WTC11 (cell line): ENCODE measurements at regions not wholly inside any gene's neighbourhood (a gene's known extent, or its start where the extent isn't known, plus 50 kb on each side); places are given as distances from the start of the nearest gene placed in this dataset.

Source experiments
- ATAC-seq: fragments of 200-7000 bp; cut with Tn5 transposase; 2 replicates; pipeline ENCODE4 v1.10.0; 2021; ENCODE audit warnings: mild to moderate bottlenecking, moderate library complexity
- CTCF ChIA-PET: fragments of 300-600 bp; sonication (Branson Sonifier 250); formaldehyde crosslinking; loops from one replicate; lab custom pipeline; 2021; ENCODE audit warnings: antibody characterized with exemption; lab: Charles Lee
- POLR2A ChIA-PET: fragments of 350-600 bp; sonication (Branson Sonifier 250); formaldehyde crosslinking; loops from one replicate; lab custom pipeline; 2021; ENCODE audit warnings: antibody characterized with exemption; lab: Charles Lee
- DNase-seq: peaks from one replicate; pipeline ENCODE4 v3.0.0; 2021; ENCODE audit warnings: low spot score
- H3K27ac Mint-ChIP-seq: 2 replicates; pipeline ENCODE4 v1.8.0; 2021; ENCODE audit warnings: mixed read lengths
- H3K27me3 Mint-ChIP-seq: 2 replicates; pipeline ENCODE4 v1.8.0; 2021; ENCODE audit warnings: low read depth, mild to moderate bottlenecking, moderate library complexity, mixed read lengths
- H3K36me3 Mint-ChIP-seq: 2 replicates; pipeline ENCODE4 v1.8.0; 2021; ENCODE audit warnings: mixed read lengths
- H3K4me1 Mint-ChIP-seq: 2 replicates; pipeline ENCODE4 v1.8.0; 2022; ENCODE audit warnings: mixed read lengths
- H3K4me3 Mint-ChIP-seq: 2 replicates; pipeline ENCODE4 v1.8.0; 2021; ENCODE audit warnings: mild to moderate bottlenecking, moderate library complexity, mixed read lengths
- H3K9me3 Mint-ChIP-seq: 2 replicates; pipeline ENCODE4 v1.8.0; 2021; ENCODE audit warnings: mixed read lengths
- CBFB ChIP-seq: sonication (generic); formaldehyde crosslinking; IDR thresholded peaks from 2 replicates; pipeline ENCODE4 v1.8.1; 2022; ENCODE audit warnings: mild to moderate bottlenecking, low read depth, missing genetic modification reagents
- CREB1 ChIP-seq: sonication (generic); formaldehyde crosslinking; IDR thresholded peaks from 2 replicates; pipeline ENCODE4 v1.8.0; 2023; ENCODE audit warnings: mild to moderate bottlenecking, missing genetic modification reagents
- CREM ChIP-seq: sonication (generic); formaldehyde crosslinking; IDR thresholded peaks from 2 replicates; pipeline ENCODE4 v1.8.1; 2022; ENCODE audit warnings: mild to moderate bottlenecking, missing genetic modification reagents, moderate library complexity
- EMX1 ChIP-seq: fragments of 250-450 bp; sonication (Bioruptor Pico); IDR thresholded peaks from 2 replicates; pipeline ENCODE4 v1.8.0; 2021; ENCODE audit warnings: mild to moderate bottlenecking
- ETV6 ChIP-seq: sonication (generic); formaldehyde crosslinking; IDR thresholded peaks from 2 replicates; pipeline ENCODE4 v1.8.1; 2022; ENCODE audit warnings: mild to moderate bottlenecking, missing genetic modification reagents
- GRHL2 ChIP-seq: fragments of 250-450 bp; sonication (Bioruptor Pico); IDR thresholded peaks from 2 replicates; pipeline ENCODE4 v1.8.0; 2022; ENCODE audit warnings: mild to moderate bottlenecking, moderate library complexity; ENCODE audit not compliant: insufficient replicate concordance, severe bottlenecking
- JAZF1 ChIP-seq: fragments of 250-450 bp; sonication (Bioruptor Pico); IDR thresholded peaks from 2 replicates; pipeline ENCODE4 v1.9.0; 2021; ENCODE audit warnings: moderate library complexity, mild to moderate bottlenecking, inconsistent platforms
- JUN ChIP-seq: sonication (generic); formaldehyde crosslinking; IDR thresholded peaks from 2 replicates; pipeline ENCODE4 v1.8.0; 2023; ENCODE audit warnings: mild to moderate bottlenecking, missing genetic modification reagents
- NR3C1 ChIP-seq: sonication (generic); formaldehyde crosslinking; conservative IDR thresholded peaks from 2 replicates; pipeline ENCODE4 v1.8.1; 2023; ENCODE audit warnings: low read depth, mild to moderate bottlenecking, missing genetic modification reagents
- RORB ChIP-seq: fragments of 250-450 bp; sonication (Bioruptor Pico); IDR thresholded peaks from 2 replicates; pipeline ENCODE4 v1.9.0; 2021; ENCODE audit warnings: mild to moderate bottlenecking
- SMAD4 ChIP-seq: sonication (generic); formaldehyde crosslinking; IDR thresholded peaks from 2 replicates; pipeline ENCODE4 v1.8.0; 2022; ENCODE audit warnings: mild to moderate bottlenecking, missing genetic modification reagents
- SOX15 ChIP-seq: fragments of 250-450 bp; sonication (Bioruptor Pico); IDR thresholded peaks from 2 replicates; pipeline ENCODE4 v1.9.0; 2021; ENCODE audit warnings: mild to moderate bottlenecking
- TCF7 ChIP-seq: sonication (generic); formaldehyde crosslinking; IDR thresholded peaks from 2 replicates; pipeline ENCODE4 v1.8.0; 2022; ENCODE audit warnings: mild to moderate bottlenecking, low read depth, missing genetic modification reagents, moderate library complexity
- ZNF219 ChIP-seq: sonication (generic); formaldehyde crosslinking; IDR thresholded peaks from 2 replicates; pipeline ENCODE4 v1.8.0; 2023; ENCODE audit warnings: missing genetic modification reagents, mild to moderate bottlenecking, borderline replicate concordance
- ZNF263 ChIP-seq: sonication (generic); formaldehyde crosslinking; IDR thresholded peaks from 2 replicates; pipeline ENCODE4 v1.8.1; 2022; ENCODE audit warnings: low read depth, mild to moderate bottlenecking, moderate library complexity, missing genetic modification reagents
- ZNF416 ChIP-seq: fragments of 250-450 bp; sonication (Bioruptor Pico); IDR thresholded peaks from 2 replicates; pipeline ENCODE4 v1.9.0; 2021; ENCODE audit warnings: mild to moderate bottlenecking, inconsistent platforms
- TF ChIP-seq, protein P1 (sequence below): fragments of 250-450 bp; sonication (Bioruptor Pico); IDR thresholded peaks from 2 replicates; pipeline ENCODE4 v1.9.0; 2021; ENCODE audit warnings: mild to moderate bottlenecking
- TF ChIP-seq, protein P2 (sequence below): sonication (generic); formaldehyde crosslinking; IDR thresholded peaks from 2 replicates; pipeline ENCODE4 v1.8.1; 2022; ENCODE audit warnings: low read depth, missing genetic modification reagents, borderline replicate concordance
- TF ChIP-seq, protein P3 (sequence below): sonication (generic); formaldehyde crosslinking; IDR thresholded peaks from 2 replicates; pipeline ENCODE4 v1.8.0; 2023; ENCODE audit warnings: mild to moderate bottlenecking, missing genetic modification reagents
- TF ChIP-seq, protein P4 (sequence below): sonication (generic); formaldehyde crosslinking; IDR thresholded peaks from 2 replicates; pipeline ENCODE4 v1.8.0; 2023; ENCODE audit warnings: missing genetic modification reagents, mild to moderate bottlenecking, borderline replicate concordance
- TF ChIP-seq, protein P5 (sequence below): fragments of 250-450 bp; sonication (Bioruptor Pico); conservative IDR thresholded peaks from 2 replicates; pipeline ENCODE4 v1.9.0; 2021; ENCODE audit warnings: mild to moderate bottlenecking

DNA sequence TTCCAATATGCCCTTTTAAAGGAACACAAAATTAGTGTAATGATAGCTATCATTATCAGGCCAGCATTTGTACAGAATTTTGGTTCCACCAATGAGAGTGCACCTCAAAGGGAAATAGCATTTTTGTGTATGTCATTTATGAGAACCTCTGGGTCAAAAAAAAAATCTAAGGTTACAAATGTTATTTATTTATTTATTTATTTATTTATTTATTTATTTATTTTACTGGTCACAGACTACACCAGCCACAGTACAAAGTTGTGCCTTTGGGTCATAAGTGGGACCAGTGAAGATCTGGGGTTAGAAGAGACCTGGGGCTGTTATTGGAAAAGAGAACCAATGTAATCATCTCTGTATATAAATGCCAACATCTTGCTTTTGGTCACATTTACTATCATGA, 523.9 kb downstream of the CETN3 start:
- Mint-ChIP-seq H3K4me3 (no peak overlapping the region), H3K9me3 (no peaks in the 10 kb centered on the region), H3K4me1 (no peaks in the 10 kb centered on the region), H3K27ac (no peak overlapping the region), H3K27me3 (no peaks in the 10 kb centered on the region), H3K36me3 (no peaks in the 10 kb centered on the region)
- POLR2A ChIA-PET = no interaction called here
- DNase-seq (no peak), ATAC-seq (no peak)
- TF ChIP-seq JAZF1 = no peak
- TF ChIP-seq, protein P1, sequence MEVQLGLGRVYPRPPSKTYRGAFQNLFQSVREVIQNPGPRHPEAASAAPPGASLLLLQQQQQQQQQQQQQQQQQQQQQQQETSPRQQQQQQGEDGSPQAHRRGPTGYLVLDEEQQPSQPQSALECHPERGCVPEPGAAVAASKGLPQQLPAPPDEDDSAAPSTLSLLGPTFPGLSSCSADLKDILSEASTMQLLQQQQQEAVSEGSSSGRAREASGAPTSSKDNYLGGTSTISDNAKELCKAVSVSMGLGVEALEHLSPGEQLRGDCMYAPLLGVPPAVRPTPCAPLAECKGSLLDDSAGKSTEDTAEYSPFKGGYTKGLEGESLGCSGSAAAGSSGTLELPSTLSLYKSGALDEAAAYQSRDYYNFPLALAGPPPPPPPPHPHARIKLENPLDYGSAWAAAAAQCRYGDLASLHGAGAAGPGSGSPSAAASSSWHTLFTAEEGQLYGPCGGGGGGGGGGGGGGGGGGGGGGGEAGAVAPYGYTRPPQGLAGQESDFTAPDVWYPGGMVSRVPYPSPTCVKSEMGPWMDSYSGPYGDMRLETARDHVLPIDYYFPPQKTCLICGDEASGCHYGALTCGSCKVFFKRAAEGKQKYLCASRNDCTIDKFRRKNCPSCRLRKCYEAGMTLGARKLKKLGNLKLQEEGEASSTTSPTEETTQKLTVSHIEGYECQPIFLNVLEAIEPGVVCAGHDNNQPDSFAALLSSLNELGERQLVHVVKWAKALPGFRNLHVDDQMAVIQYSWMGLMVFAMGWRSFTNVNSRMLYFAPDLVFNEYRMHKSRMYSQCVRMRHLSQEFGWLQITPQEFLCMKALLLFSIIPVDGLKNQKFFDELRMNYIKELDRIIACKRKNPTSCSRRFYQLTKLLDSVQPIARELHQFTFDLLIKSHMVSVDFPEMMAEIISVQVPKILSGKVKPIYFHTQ (CRISPR knock-in tag) = no peak
- TF ChIP-seq ZNF416 (CRISPR knock-in tag) = no peak
- CTCF ChIA-PET = no interaction called here

DNA sequence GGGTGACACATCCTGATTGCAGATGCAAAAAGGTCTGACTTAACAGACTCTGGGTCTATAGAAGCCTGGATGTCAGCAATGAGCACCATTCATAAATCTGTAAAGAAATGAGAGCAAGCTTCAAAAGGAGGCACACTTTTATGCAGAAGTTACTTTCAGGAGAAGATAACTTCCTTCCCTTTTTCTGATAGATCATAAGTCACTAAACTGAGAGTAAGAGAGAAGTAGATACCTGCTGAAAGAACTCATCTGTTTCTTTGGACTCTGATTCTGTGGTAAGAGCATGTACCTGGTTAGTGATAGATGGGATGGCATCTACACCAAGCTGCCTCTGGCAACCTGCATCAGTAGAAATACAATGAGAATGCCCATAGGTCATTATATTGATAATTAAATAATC, 525.6 kb downstream of the CETN3 start:
- H3K36me3 Mint-ChIP-seq = no peaks in the 10 kb centered on the region
- H3K27me3 Mint-ChIP-seq = no peaks in the 10 kb centered on the region
- no peak overlapping the region for H3K4me3 Mint-ChIP-seq
- no peaks in the 10 kb centered on the region for H3K9me3 Mint-ChIP-seq
- no peak for DNase-seq
- POLR2A ChIA-PET = no interaction called here
- TF ChIP-seq, protein P2, sequence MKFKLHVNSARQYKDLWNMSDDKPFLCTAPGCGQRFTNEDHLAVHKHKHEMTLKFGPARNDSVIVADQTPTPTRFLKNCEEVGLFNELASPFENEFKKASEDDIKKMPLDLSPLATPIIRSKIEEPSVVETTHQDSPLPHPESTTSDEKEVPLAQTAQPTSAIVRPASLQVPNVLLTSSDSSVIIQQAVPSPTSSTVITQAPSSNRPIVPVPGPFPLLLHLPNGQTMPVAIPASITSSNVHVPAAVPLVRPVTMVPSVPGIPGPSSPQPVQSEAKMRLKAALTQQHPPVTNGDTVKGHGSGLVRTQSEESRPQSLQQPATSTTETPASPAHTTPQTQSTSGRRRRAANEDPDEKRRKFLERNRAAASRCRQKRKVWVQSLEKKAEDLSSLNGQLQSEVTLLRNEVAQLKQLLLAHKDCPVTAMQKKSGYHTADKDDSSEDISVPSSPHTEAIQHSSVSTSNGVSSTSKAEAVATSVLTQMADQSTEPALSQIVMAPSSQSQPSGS (CRISPR knock-in tag) = no peak
- TF ChIP-seq RORB (CRISPR knock-in tag) (no peak), ZNF219 (CRISPR knock-in tag) (no peak), SOX15 (no peak), TCF7 (CRISPR knock-in tag) (no peak), CREB1 (no peak), EMX1 (no peak), ZNF263 (no peak), SMAD4 (CRISPR knock-in tag) (no peak), GRHL2 (no peak), NR3C1 (CRISPR knock-in tag) (no peak), JAZF1 (no peak), CBFB (CRISPR knock-in tag) (no peak), JUN (CRISPR knock-in tag) (no peak), CREM (CRISPR knock-in tag) (no peak), ETV6 (CRISPR knock-in tag) (no peak)
- TF ChIP-seq, protein P3, sequence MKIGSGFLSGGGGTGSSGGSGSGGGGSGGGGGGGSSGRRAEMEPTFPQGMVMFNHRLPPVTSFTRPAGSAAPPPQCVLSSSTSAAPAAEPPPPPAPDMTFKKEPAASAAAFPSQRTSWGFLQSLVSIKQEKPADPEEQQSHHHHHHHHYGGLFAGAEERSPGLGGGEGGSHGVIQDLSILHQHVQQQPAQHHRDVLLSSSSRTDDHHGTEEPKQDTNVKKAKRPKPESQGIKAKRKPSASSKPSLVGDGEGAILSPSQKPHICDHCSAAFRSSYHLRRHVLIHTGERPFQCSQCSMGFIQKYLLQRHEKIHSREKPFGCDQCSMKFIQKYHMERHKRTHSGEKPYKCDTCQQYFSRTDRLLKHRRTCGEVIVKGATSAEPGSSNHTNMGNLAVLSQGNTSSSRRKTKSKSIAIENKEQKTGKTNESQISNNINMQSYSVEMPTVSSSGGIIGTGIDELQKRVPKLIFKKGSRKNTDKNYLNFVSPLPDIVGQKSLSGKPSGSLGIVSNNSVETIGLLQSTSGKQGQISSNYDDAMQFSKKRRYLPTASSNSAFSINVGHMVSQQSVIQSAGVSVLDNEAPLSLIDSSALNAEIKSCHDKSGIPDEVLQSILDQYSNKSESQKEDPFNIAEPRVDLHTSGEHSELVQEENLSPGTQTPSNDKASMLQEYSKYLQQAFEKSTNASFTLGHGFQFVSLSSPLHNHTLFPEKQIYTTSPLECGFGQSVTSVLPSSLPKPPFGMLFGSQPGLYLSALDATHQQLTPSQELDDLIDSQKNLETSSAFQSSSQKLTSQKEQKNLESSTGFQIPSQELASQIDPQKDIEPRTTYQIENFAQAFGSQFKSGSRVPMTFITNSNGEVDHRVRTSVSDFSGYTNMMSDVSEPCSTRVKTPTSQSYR (CRISPR knock-in tag) = no peak
- TF ChIP-seq, protein P4, sequence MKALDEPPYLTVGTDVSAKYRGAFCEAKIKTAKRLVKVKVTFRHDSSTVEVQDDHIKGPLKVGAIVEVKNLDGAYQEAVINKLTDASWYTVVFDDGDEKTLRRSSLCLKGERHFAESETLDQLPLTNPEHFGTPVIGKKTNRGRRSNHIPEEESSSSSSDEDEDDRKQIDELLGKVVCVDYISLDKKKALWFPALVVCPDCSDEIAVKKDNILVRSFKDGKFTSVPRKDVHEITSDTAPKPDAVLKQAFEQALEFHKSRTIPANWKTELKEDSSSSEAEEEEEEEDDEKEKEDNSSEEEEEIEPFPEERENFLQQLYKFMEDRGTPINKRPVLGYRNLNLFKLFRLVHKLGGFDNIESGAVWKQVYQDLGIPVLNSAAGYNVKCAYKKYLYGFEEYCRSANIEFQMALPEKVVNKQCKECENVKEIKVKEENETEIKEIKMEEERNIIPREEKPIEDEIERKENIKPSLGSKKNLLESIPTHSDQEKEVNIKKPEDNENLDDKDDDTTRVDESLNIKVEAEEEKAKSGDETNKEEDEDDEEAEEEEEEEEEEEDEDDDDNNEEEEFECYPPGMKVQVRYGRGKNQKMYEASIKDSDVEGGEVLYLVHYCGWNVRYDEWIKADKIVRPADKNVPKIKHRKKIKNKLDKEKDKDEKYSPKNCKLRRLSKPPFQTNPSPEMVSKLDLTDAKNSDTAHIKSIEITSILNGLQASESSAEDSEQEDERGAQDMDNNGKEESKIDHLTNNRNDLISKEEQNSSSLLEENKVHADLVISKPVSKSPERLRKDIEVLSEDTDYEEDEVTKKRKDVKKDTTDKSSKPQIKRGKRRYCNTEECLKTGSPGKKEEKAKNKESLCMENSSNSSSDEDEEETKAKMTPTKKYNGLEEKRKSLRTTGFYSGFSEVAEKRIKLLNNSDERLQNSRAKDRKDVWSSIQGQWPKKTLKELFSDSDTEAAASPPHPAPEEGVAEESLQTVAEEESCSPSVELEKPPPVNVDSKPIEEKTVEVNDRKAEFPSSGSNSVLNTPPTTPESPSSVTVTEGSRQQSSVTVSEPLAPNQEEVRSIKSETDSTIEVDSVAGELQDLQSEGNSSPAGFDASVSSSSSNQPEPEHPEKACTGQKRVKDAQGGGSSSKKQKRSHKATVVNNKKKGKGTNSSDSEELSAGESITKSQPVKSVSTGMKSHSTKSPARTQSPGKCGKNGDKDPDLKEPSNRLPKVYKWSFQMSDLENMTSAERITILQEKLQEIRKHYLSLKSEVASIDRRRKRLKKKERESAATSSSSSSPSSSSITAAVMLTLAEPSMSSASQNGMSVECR (CRISPR knock-in tag) = no peak
- TF ChIP-seq, protein P5, sequence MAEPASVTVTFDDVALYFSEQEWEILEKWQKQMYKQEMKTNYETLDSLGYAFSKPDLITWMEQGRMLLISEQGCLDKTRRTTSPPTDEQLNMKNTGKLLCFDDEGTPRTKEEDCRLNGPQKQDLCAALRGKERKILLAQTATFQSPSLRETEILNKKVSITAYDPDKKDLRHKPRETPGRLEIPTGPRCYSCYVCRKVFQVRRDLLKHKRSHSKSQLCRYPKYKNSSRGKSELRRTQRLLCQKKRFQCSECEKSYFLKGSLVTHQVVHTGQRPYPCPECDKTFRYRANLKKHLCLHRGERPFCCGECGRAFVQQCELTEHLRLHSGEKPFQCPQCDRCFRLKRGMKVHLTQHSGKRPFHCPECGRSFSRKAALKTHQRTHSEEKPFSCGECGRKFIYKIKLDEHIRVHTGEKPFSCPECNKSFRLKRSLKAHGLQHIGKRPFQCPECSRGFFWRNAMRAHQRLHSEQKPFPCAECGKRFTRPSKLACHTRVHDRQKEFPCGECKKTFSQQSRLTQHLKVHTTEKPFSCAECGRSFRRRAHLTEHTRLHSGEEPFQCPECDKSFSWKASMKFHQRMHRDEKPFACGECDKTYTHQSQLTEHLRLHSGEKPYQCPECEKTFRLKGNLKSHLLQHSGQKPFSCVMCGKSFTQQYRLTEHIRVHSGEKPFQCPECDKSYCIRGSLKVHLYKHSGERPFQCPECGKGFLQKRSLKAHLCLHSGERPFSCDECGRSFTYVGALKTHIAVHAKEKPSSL (CRISPR knock-in tag) = no peak
- TF ChIP-seq, all 79 proteins: peak for 0
- CTCF ChIA-PET = no interaction called here
- no peak overlapping the region for H3K27ac Mint-ChIP-seq
- ATAC-seq = no peak
- H3K4me1 Mint-ChIP-seq = no peaks in the 10 kb centered on the region
